ENCODE measurements at regions not wholly inside any gene's neighbourhood (a gene's known extent, or its start where the extent isn't known, plus 50 kb on each side); places are given as distances from the start of the nearest gene placed in this dataset.

DNA sequence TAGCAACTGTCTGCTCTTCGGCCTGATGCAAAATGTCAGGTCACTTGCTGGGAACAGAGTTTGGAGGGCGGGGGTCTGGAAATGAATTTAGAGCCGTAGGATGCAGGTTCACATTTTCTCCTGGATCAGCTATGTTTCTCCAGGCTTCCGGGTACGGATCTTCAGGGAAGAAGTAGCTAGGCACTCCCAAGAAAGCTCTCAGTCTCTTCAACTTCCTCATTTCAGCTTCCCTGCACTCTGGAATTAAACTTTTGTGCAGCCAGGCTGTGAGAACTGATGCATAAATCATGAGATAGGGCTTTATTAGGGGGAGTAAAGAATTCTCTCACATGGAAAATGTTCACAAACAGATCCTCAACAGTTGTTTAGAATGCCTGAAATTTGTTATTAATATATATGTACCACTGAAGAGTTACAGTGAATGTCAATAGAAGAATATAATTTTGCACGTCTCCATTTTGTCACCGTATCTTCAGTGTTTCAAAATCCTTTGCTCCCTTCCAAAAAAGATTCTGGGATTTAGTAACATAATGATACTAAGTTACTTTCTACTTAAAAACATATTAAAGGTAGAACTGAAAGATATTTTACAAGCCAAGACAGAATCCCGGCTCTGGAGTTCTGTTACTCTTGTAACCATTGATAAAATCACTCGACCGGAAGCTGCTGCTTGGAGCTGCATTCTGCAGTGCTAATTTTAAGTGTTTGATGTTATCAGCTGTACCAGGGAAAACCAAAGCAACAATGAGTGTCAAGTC lies 178.5 kb upstream of the P2RY1 start:
- H3K4me3 ChIP-seq (ENCODE audit: low read depth, low read length): no peak overlapping the region
- TF ChIP-seq, protein P1, sequence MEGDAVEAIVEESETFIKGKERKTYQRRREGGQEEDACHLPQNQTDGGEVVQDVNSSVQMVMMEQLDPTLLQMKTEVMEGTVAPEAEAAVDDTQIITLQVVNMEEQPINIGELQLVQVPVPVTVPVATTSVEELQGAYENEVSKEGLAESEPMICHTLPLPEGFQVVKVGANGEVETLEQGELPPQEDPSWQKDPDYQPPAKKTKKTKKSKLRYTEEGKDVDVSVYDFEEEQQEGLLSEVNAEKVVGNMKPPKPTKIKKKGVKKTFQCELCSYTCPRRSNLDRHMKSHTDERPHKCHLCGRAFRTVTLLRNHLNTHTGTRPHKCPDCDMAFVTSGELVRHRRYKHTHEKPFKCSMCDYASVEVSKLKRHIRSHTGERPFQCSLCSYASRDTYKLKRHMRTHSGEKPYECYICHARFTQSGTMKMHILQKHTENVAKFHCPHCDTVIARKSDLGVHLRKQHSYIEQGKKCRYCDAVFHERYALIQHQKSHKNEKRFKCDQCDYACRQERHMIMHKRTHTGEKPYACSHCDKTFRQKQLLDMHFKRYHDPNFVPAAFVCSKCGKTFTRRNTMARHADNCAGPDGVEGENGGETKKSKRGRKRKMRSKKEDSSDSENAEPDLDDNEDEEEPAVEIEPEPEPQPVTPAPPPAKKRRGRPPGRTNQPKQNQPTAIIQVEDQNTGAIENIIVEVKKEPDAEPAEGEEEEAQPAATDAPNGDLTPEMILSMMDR (IDR thresholded peaks at IDR 0.05; ENCODE audit: insufficient read depth, low read depth, low read length, missing control alignments): no peak
- DNase-seq (ENCODE audit: low read depth): no peak

DNA sequence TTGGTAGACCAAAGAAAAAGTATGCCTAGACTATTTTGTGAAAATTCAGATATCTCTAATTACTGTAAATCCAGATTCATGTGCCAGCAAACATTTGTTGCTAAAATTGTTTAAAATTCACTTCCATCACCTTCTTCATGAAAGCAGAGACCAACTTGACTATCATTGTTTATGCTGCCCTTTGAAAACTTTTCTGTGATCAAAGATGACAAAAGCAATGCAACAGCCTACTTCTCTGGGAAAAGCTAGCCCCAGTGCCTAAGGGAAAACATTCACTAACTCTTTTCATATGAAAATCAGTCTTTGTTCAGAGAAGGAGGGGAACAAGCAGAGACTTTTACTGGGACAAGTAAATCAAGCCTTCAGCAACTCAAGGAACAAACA lies 178.0 kb upstream of the P2RY1 start:
- no peak overlapping the region for H3K4me3 ChIP-seq (ENCODE audit: low read depth, low read length)
- DNase-seq (ENCODE audit: low read depth): no peak
- TF ChIP-seq, protein P1 (IDR thresholded peaks at IDR 0.05; ENCODE audit: insufficient read depth, low read depth, low read length, missing control alignments): no peak

DNA sequence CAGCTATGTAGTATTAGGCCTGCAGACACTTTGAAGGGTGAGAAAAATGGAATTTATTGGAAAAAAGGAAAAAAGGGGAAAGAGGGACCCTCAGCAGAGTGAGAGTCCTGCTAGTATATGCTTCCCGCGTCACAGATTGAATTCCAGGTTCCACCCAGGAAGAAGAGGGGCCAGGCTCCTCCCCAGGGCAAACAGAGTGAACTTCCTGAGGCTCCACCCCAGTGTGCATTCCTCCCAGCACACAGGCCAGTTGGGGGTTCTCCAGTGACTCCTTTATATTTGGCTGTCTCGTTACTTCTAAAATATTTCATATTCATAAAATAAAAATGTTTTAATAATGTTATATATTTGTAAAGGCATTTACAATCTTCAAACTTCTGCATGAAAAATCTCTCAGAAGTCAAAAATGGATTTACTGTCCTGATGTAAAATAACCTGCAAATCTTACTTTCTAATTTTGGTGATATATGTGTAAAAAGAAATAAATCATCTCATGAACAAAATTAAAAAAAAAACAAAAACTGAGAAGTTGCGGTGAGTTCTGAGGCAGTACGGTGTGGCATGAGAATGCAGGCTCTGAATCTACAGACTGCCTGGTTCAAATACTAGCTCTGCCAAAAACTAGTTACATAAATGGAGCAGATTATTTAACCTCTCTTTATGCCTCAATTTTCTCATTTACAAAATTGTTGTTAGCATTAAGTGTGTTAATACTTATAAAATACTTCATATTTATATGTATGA lies 175.8 kb upstream of the P2RY1 start:
- TF ChIP-seq, protein P1 (IDR thresholded peaks at IDR 0.05; ENCODE audit: insufficient read depth, low read depth, low read length, missing control alignments): no peak
- no peak overlapping the region for H3K4me3 ChIP-seq (ENCODE audit: low read depth, low read length)
- DNase-seq (ENCODE audit: low read depth): no peak

DNA sequence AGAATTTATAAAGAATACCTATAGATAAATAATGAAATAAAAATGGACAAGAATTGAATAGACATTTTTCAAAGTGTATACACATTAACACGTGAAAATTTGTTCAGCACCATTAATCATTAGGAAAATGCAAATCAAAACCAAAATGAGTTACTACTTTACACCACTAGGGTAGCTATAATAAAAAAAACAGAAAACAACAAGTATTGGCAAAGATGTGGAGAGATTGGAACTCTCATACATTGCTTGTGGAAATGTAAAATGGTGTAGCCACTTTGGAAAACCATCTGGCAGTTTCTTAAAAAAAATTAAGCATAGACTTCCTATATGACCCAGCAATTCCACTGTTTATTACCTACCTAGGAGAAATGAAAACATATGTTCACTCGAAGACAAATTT lies 172.8 kb upstream of the P2RY1 start:
- DNase-seq (ENCODE audit: low read depth): no peak
- H3K4me3 ChIP-seq (ENCODE audit: low read depth, low read length): no peak overlapping the region
- TF ChIP-seq, protein P1 (IDR thresholded peaks at IDR 0.05; ENCODE audit: insufficient read depth, low read depth, low read length, missing control alignments): no peak

DNA sequence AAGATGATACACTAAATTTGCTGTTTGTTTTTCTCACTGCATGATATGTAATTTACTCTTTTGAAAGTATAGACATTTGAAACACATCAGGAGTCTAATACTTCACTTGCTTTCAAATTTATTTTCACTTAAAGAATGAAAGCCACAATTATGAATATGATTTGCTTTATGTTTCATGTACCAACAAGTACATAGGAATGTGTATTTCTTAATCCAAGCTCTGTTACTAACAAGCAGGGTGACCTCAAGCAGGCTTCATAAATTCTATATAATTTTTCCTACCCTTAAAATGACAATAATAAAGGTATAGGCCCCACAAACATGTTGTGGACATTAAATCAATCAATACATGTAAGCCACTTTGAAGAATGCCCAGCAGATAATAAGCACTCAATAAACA lies 170.2 kb upstream of the P2RY1 start:
- DNase-seq (ENCODE audit: low read depth): no peak
- TF ChIP-seq, protein P1 (IDR thresholded peaks at IDR 0.05; ENCODE audit: insufficient read depth, low read depth, low read length, missing control alignments): no peak

DNA sequence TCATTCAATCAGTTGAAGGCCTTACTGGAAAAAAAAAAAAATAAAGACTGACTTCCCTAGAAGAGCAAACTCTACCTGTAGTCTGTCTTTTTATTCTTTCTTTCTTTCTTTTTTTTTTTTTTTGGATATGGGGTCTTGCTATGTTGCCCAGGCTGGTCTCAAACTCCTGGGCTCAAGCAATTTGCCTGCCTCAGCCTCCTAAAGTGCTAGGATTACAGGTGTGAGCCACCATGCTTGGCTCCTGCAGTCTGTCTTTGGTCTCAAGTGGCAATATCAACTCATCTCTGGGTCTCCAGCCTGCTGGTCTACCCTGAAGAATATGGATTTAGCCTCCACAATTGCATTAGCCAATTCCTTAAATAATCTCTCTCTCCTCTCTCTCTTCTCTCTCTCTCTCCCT lies 167.7 kb upstream of the P2RY1 start:
- DNase-seq (ENCODE audit: low read depth): no peak

More for the DNA sequence above, 170.2 kb upstream of the P2RY1 start:
- no peak overlapping the region for H3K4me3 ChIP-seq (ENCODE audit: low read depth, low read length)

More for the DNA sequence above, 167.7 kb upstream of the P2RY1 start:
- TF ChIP-seq, protein P1 (IDR thresholded peaks at IDR 0.05; ENCODE audit: insufficient read depth, low read depth, low read length, missing control alignments): no peak
- no peak overlapping the region for H3K4me3 ChIP-seq (ENCODE audit: low read depth, low read length)
